ENCODE measurements at regions not wholly inside any gene's neighbourhood (a gene's known extent, or its start where the extent isn't known, plus 50 kb on each side); places are given as distances from the start of the nearest gene placed in this dataset.
"Not testable (repeated sequence)": the region's sequence is repeated elsewhere in the genome, so short reads cannot be mapped to it uniquely, and the experiment has no call there.

- Mint-ChIP-seq H3K9me3 (no peaks in the 10 kb centered on the region), H3K36me3 (ENCODE audit: low read depth) (no peaks in the 10 kb centered on the region), H3K27ac (no peak overlapping the region), H3K4me1 (ENCODE audit: low read depth) (no peaks in the 10 kb centered on the region), H3K27me3 (ENCODE audit: insufficient read depth) (no peaks in the 10 kb centered on the region; the same call in 1 of the 2 replicates), H3K4me3 (no peak overlapping the region)
- TF ChIP-seq CTCF (IDR thresholded peaks at IDR 0.05) = no peak
- no peak for DNase-seq
Measured at GRCh38 chr18:73006331-73006730, 138.5 kb upstream of the NETO1 start.

GRCh38 chr18:73004260-73004659, 136.5 kb upstream of the NETO1 start:
- H3K4me3 Mint-ChIP-seq = no peak overlapping the region
- no peak for TF ChIP-seq CTCF (IDR thresholded peaks at IDR 0.05)
- H3K9me3 Mint-ChIP-seq = no peaks in the 10 kb centered on the region
- H3K36me3 Mint-ChIP-seq (ENCODE audit: low read depth) = no peaks in the 10 kb centered on the region
- H3K27ac Mint-ChIP-seq = no peak overlapping the region
- no peak for DNase-seq
- no peaks in the 10 kb centered on the region for H3K27me3 Mint-ChIP-seq (ENCODE audit: insufficient read depth)
- H3K4me1 Mint-ChIP-seq (ENCODE audit: low read depth) = no peaks in the 10 kb centered on the region

- Mint-ChIP-seq H3K4me1 (ENCODE audit: low read depth) (no peaks in the 10 kb centered on the region), H3K27me3 (ENCODE audit: insufficient read depth) (peaks cover 2% of the 10 kb centered on the region), H3K36me3 (ENCODE audit: low read depth) (no peaks in the 10 kb centered on the region), H3K27ac (no peak overlapping the region), H3K9me3 (no peaks in the 10 kb centered on the region), H3K4me3 (no peak overlapping the region)
- no peak for DNase-seq
- TF ChIP-seq CTCF (IDR thresholded peaks at IDR 0.05) = no peak
Measured at GRCh38 chr18:72999971-73000607, 132.3 kb upstream of the NETO1 start.

- H3K27me3 Mint-ChIP-seq (ENCODE audit: insufficient read depth) = peaks cover 2% of the 10 kb centered on the region
Measured at GRCh38 chr18:72995558-72995957, 127.8 kb upstream of the NETO1 start.

GRCh38 chr18:72993250-72993649, 125.5 kb upstream of the NETO1 start:
- no peak overlapping the region for H3K27ac Mint-ChIP-seq
- H3K27me3 Mint-ChIP-seq (ENCODE audit: insufficient read depth) = peaks cover 2% of the 10 kb centered on the region
- H3K4me1 Mint-ChIP-seq (ENCODE audit: low read depth) = no peaks in the 10 kb centered on the region
- H3K36me3 Mint-ChIP-seq (ENCODE audit: low read depth) = no peaks in the 10 kb centered on the region
- H3K4me3 Mint-ChIP-seq = no peak overlapping the region
- no peak for DNase-seq
- H3K9me3 Mint-ChIP-seq = no peaks in the 10 kb centered on the region
- no peak for TF ChIP-seq CTCF (IDR thresholded peaks at IDR 0.05)

More at GRCh38 chr18:72995558-72995957, 127.8 kb upstream of the NETO1 start:
- Mint-ChIP-seq H3K4me3 (no peak overlapping the region), H3K36me3 (ENCODE audit: low read depth) (no peaks in the 10 kb centered on the region), H3K4me1 (ENCODE audit: low read depth) (no peaks in the 10 kb centered on the region), H3K27ac (no peak overlapping the region), H3K9me3 (no peaks in the 10 kb centered on the region)
- TF ChIP-seq CTCF (IDR thresholded peaks at IDR 0.05) = no peak
- DNase-seq = no peak

GRCh38 chr18:72991379-72991778, 123.6 kb upstream of the NETO1 start:
- TF ChIP-seq CTCF (IDR thresholded peaks at IDR 0.05) = no peak
- Mint-ChIP-seq H3K27ac (no peak overlapping the region), H3K4me1 (ENCODE audit: low read depth) (no peaks in the 10 kb centered on the region), H3K9me3 (no peaks in the 10 kb centered on the region), H3K36me3 (ENCODE audit: low read depth) (no peaks in the 10 kb centered on the region), H3K27me3 (ENCODE audit: insufficient read depth) (no peaks in the 10 kb centered on the region), H3K4me3 (no peak overlapping the region)
- no peak for DNase-seq

GRCh38 chr18:72987570-72987969, 119.8 kb upstream of the NETO1 start:
- H3K9me3 Mint-ChIP-seq; H3K36me3 Mint-ChIP-seq (ENCODE audit: low read depth); H3K27ac Mint-ChIP-seq; H3K4me1 Mint-ChIP-seq (ENCODE audit: low read depth); DNase-seq; H3K27me3 Mint-ChIP-seq (ENCODE audit: insufficient read depth); H3K4me3 Mint-ChIP-seq: not testable (repeated sequence)

Data from HFFc6 (cell line).